Upper lobe of left lung (tissue), 4 donors: ENCODE measurements at regions not wholly inside any gene's neighbourhood (a gene's known extent, or its start where the extent isn't known, plus 50 kb on each side); places are given as distances from the start of the nearest gene placed in this dataset.

Experiments
- EP300 ChIP-seq, 4 donors: sonication (generic); formaldehyde crosslinking; IDR thresholded peaks; one replicate each; pipeline ENCODE4 v1.5.1; 2017; ENCODE audit warnings: antibody characterized with exemption in 4 of 4, control low read depth in 2 of 4
- POLR2A ChIP-seq, 4 donors: fragments of 450-650 bp; IDR thresholded peaks; one replicate each; pipeline ENCODE4 v1.5.1; 2016 to 2017; ENCODE audit warnings: antibody characterized with exemption in 4 of 4, mild to moderate bottlenecking in 2 of 4

DNA sequence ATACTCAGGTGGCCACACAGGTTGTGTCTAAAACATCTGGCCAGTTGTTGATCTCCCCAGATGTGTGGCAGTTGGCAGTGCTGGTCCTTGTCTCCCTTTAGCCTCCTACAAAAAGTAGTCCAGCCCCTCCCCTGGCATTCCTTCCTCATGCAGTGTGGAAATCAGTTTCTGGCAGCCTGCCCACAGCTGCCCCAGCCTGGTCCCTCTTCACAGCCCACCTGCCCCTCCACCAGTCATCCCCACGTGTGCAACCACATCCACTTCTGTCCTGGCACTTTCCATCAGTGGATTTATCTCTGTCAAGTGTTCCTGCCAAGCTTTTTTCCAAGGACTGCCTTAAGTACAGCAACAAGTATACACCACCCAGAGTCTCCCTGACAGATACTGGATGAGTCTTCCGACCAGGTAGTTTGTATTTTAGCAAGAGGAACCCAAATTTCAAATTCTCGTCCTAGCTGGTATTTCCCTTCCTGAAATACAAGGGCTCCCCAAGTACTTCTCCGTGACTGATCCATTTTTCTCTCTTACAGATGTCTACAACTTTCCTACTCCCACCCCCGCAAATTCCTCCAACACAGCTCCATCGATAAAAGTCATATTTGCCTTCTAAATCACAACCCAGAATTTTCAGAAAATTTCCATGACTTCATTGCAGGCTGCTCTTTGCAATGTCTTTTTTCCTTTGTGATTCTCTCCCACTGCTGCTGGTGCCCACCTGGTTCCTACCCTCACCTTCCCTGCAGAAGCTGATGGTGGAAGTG lies 313.5 kb downstream of the FOXO1 start:
- TF ChIP-seq EP300 (IDR thresholded peaks at IDR 0.05) (no peak), POLR2A (IDR thresholded peaks at IDR 0.05) (no peak)
